ENCODE measurements at regions not wholly inside any gene's neighbourhood (a gene's known extent, or its start where the extent isn't known, plus 50 kb on each side); places are given as distances from the start of the nearest gene placed in this dataset.

DNA sequence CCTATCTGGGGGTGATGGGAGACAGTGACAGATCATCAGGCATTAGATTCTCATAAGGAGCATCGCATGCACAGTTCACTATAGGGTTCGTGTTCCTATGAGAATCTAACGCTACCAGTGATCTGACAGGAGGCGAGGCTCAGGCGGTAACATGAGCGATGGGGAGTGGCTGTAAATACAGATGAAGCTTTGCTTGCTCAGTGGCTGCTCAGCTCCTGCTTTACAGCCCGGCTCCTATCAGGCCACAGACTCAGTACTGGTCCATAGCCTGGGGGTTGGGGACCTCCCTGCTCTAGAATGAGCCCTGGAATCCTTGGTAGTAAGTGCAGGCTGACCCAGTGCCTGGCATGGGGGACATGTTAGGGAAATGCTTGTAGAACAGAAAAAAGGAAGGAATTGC lies 426.0 kb downstream of the TYW1 start:
- WGBS, 2 experiments (ENCODE audit: extremely low coverage in 2 of 2, insufficient read length in 1 of 2) = no CpG with 5 or more reads among the region's 7 CpGs
- H3K4ac ChIP-seq (ENCODE audit: low read depth, low read length) = no peak overlapping the region
- no peak overlapping the region for H3K27ac ChIP-seq (ENCODE audit: insufficient read depth, low read length)
- no peak overlapping the region for H2AFZ ChIP-seq (replicated peaks; ENCODE audit: low read length, poor library complexity)
- intact Hi-C loops (cut with micrococcal nuclease) (no loop called here), in situ Hi-C loops (cut with MboI; ENCODE audit: low sequenced_read_pairs) (no loop called here), dilution Hi-C loops (cut with HindIII; ENCODE audit: low sequenced_read_pairs, unreplicated experiment) (no loop called here)
- no peak overlapping the region for H2BK120ac ChIP-seq (ENCODE audit: low read depth, low read length)
- H3K4me2 ChIP-seq (ENCODE audit: low read depth, low read length) = no peak overlapping the region
- no peaks in the 10 kb centered on the region for H3K79me1 ChIP-seq (ENCODE audit: low read depth in 1 of 2, low read length in 2 of 2)
- H2AK5ac ChIP-seq (ENCODE audit: low read depth, low read length) = no peak overlapping the region
- H3K9ac ChIP-seq (ENCODE audit: low read depth, low read length) = no peak overlapping the region
- H4K91ac ChIP-seq (ENCODE audit: insufficient read depth, low read depth, low read length) = no peak overlapping the region
- ChIA-PET CTCF (no interaction called here), POLR2A (ENCODE audit: unreplicated experiment) (no interaction called here)
- H3K9me3 ChIP-seq (ENCODE audit: control insufficient read depth, insufficient read depth, low read length) = no peaks in the 10 kb centered on the region
- no peak overlapping the region for H3K18ac ChIP-seq (ENCODE audit: low read depth, low read length)
- no peak overlapping the region for H2BK20ac ChIP-seq (ENCODE audit: low read depth, low read length)
- no peaks in the 10 kb centered on the region for H3K9me1 ChIP-seq (ENCODE audit: insufficient read depth, low read length)
- no peak overlapping the region for H3K56ac ChIP-seq (ENCODE audit: extremely low read depth, insufficient read depth, low read length)
- DNase-seq = no peak
- ATAC-seq (ENCODE audit: low read depth) = no peak
- no peaks in the 10 kb centered on the region for H3K36me3 ChIP-seq (ENCODE audit: control insufficient read depth, insufficient read depth, low read length)
- no peak overlapping the region for H4K8ac ChIP-seq (ENCODE audit: low read depth in 2 of 2, low read length in 2 of 2)
- no peak overlapping the region for H2BK5ac ChIP-seq (ENCODE audit: low read depth, low read length, poor library complexity, severe bottlenecking)
- TF ChIP-seq, protein P1, sequence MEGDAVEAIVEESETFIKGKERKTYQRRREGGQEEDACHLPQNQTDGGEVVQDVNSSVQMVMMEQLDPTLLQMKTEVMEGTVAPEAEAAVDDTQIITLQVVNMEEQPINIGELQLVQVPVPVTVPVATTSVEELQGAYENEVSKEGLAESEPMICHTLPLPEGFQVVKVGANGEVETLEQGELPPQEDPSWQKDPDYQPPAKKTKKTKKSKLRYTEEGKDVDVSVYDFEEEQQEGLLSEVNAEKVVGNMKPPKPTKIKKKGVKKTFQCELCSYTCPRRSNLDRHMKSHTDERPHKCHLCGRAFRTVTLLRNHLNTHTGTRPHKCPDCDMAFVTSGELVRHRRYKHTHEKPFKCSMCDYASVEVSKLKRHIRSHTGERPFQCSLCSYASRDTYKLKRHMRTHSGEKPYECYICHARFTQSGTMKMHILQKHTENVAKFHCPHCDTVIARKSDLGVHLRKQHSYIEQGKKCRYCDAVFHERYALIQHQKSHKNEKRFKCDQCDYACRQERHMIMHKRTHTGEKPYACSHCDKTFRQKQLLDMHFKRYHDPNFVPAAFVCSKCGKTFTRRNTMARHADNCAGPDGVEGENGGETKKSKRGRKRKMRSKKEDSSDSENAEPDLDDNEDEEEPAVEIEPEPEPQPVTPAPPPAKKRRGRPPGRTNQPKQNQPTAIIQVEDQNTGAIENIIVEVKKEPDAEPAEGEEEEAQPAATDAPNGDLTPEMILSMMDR (conservative IDR thresholded peaks at IDR 0.05; ENCODE audit: low read depth, low read length) = no peak
- TF ChIP-seq MAFK (IDR thresholded peaks at IDR 0.05; ENCODE audit: low read depth, low read length) (no peak), MXI1 (IDR thresholded peaks at IDR 0.05; ENCODE audit: borderline replicate concordance, low read depth, low read length) (no peak), SMC3 (IDR thresholded peaks at IDR 0.05; ENCODE audit: low read depth, low read length) (no peak), RCOR1 (IDR thresholded peaks at IDR 0.05; ENCODE audit: insufficient replicate concordance, low read length) (no peak), CHD1 (IDR thresholded peaks at IDR 0.05; ENCODE audit: low read depth, low read length) (no peak), CEBPB (IDR thresholded peaks at IDR 0.05; ENCODE audit: low read depth, low read length) (no peak)
- TF ChIP-seq, protein P2, sequence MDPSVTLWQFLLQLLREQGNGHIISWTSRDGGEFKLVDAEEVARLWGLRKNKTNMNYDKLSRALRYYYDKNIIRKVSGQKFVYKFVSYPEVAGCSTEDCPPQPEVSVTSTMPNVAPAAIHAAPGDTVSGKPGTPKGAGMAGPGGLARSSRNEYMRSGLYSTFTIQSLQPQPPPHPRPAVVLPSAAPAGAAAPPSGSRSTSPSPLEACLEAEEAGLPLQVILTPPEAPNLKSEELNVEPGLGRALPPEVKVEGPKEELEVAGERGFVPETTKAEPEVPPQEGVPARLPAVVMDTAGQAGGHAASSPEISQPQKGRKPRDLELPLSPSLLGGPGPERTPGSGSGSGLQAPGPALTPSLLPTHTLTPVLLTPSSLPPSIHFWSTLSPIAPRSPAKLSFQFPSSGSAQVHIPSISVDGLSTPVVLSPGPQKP (IDR thresholded peaks at IDR 0.05; ENCODE audit: borderline replicate concordance, low read depth, low read length) = no peak
- TF ChIP-seq, protein P3, sequence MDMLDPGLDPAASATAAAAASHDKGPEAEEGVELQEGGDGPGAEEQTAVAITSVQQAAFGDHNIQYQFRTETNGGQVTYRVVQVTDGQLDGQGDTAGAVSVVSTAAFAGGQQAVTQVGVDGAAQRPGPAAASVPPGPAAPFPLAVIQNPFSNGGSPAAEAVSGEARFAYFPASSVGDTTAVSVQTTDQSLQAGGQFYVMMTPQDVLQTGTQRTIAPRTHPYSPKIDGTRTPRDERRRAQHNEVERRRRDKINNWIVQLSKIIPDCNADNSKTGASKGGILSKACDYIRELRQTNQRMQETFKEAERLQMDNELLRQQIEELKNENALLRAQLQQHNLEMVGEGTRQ (IDR thresholded peaks at IDR 0.05; ENCODE audit: low read depth, low read length) = no peak
- no TSS peak for BruUV-seq (replicated peaks)
- no peak overlapping the region for H3K4me3 ChIP-seq (ENCODE audit: insufficient read depth, low read depth, low read length)
- H4K5ac ChIP-seq (ENCODE audit: low read depth, low read length) = no peak overlapping the region
- no peaks in the 10 kb centered on the region for H3K27me3 ChIP-seq (ENCODE audit: control insufficient read depth, insufficient read depth, low read length)
- no peak overlapping the region for H3K14ac ChIP-seq (replicated peaks; ENCODE audit: low read depth, low read length)
- no peak overlapping the region for H3K23ac ChIP-seq (ENCODE audit: low read depth, low read length)
- no peak overlapping the region for H2AK9ac ChIP-seq (replicated peaks; ENCODE audit: low read depth, low read length, poor library complexity)
- no peak overlapping the region for H2BK15ac ChIP-seq (ENCODE audit: low read depth, low read length)
- H4K20me1 ChIP-seq (ENCODE audit: insufficient read depth, low read length) = no peaks in the 10 kb centered on the region
- H3K4me1 ChIP-seq (ENCODE audit: control insufficient read depth, insufficient read depth, low read length) = no peaks in the 10 kb centered on the region

Data from IMR-90 (cell line).